Osteocyte (in vitro differentiated cells): ENCODE measurements at regions not wholly inside any gene's neighbourhood (a gene's known extent, or its start where the extent isn't known, plus 50 kb on each side); places are given as distances from the start of the nearest gene placed in this dataset.

Experiments used
- DNase-seq: peaks from one replicate; pipeline ENCODE4 v3.0.0; 2021; ENCODE audit warnings: mixed read lengths; ENCODE audit not compliant: unreplicated experiment; ENCODE audit errors: extremely low spot score
- H3K27ac Mint-ChIP-seq: one replicate; pipeline ENCODE4 v1.8.0; 2021; ENCODE audit warnings: mild to moderate bottlenecking, mixed read lengths; ENCODE audit not compliant: unreplicated experiment
- H3K27me3 Mint-ChIP-seq: one replicate; pipeline ENCODE4 v1.8.0; 2021; ENCODE audit warnings: mixed read lengths; ENCODE audit not compliant: unreplicated experiment
- H3K36me3 Mint-ChIP-seq: one replicate; pipeline ENCODE4 v1.8.0; 2021; ENCODE audit warnings: mixed read lengths; ENCODE audit not compliant: unreplicated experiment
- H3K4me1 Mint-ChIP-seq: one replicate; pipeline ENCODE4 v1.8.0; 2021; ENCODE audit warnings: mixed read lengths; ENCODE audit not compliant: unreplicated experiment
- H3K4me3 Mint-ChIP-seq: one replicate; pipeline ENCODE4 v1.8.0; 2021; ENCODE audit warnings: mild to moderate bottlenecking, moderate library complexity, mixed read lengths; ENCODE audit not compliant: unreplicated experiment
- H3K9me3 Mint-ChIP-seq: one replicate; pipeline ENCODE4 v1.8.0; 2021; ENCODE audit warnings: mixed read lengths; ENCODE audit not compliant: unreplicated experiment
- TF ChIP-seq, protein P1 (sequence below): fragments of 200-600 bp; sonication (generic); IDR thresholded peaks from 2 replicates; pipeline ENCODE4 v1.5.0; 2021; ENCODE audit warnings: antibody characterized with exemption, mild to moderate bottlenecking, moderate library complexity

DNA sequence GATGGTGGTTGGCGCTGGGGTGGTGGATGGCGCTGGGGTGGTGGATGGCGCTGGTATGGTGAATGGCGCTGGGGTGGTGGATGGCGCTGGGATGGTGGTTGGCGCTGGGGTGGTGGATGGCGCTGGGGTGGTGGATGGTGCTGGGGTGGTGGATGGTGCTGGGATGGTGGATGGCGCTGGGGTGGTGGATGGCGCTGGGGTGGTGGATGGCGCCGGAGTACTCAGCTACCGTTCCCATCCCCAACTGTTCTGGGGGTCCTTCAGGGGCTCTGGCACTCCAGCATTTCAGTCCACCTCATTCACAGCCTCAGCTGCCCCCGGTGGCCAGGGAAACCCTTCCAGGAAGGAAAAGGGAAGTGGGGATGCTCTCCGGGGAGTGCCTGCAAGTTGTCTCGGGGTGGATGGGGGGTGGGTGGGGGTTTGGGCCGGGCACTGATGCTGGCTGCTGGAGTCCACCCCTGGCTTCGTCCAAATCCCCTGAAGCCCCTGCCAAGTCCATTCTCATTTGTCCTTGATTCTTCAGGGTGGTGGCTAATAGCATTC is 147.3 kb upstream of the COL5A1 start:
- no peak overlapping the region for H3K4me3 Mint-ChIP-seq
- H3K36me3 Mint-ChIP-seq: no peaks in the 10 kb centered on the region

GRCh38 chr9:134494905-134495304 is 146.7 kb upstream of the COL5A1 start:
- no peak overlapping the region for H3K4me3 Mint-ChIP-seq
- no peak overlapping the region for H3K27ac Mint-ChIP-seq
- no peaks in the 10 kb centered on the region for H3K27me3 Mint-ChIP-seq
- H3K36me3 Mint-ChIP-seq: no peaks in the 10 kb centered on the region
- TF ChIP-seq, protein P1, sequence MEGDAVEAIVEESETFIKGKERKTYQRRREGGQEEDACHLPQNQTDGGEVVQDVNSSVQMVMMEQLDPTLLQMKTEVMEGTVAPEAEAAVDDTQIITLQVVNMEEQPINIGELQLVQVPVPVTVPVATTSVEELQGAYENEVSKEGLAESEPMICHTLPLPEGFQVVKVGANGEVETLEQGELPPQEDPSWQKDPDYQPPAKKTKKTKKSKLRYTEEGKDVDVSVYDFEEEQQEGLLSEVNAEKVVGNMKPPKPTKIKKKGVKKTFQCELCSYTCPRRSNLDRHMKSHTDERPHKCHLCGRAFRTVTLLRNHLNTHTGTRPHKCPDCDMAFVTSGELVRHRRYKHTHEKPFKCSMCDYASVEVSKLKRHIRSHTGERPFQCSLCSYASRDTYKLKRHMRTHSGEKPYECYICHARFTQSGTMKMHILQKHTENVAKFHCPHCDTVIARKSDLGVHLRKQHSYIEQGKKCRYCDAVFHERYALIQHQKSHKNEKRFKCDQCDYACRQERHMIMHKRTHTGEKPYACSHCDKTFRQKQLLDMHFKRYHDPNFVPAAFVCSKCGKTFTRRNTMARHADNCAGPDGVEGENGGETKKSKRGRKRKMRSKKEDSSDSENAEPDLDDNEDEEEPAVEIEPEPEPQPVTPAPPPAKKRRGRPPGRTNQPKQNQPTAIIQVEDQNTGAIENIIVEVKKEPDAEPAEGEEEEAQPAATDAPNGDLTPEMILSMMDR: no peak
- no peak for DNase-seq
- H3K4me1 Mint-ChIP-seq: peaks cover 28% of the 10 kb centered on the region
- no peaks in the 10 kb centered on the region for H3K9me3 Mint-ChIP-seq

More for the DNA sequence above, 147.3 kb upstream of the COL5A1 start:
- DNase-seq: no peak
- Mint-ChIP-seq H3K4me1 (peaks cover 28% of the 10 kb centered on the region), H3K27ac (no peak overlapping the region), H3K9me3 (no peaks in the 10 kb centered on the region), H3K27me3 (no peaks in the 10 kb centered on the region)
- TF ChIP-seq, protein P1: no peak

DNA sequence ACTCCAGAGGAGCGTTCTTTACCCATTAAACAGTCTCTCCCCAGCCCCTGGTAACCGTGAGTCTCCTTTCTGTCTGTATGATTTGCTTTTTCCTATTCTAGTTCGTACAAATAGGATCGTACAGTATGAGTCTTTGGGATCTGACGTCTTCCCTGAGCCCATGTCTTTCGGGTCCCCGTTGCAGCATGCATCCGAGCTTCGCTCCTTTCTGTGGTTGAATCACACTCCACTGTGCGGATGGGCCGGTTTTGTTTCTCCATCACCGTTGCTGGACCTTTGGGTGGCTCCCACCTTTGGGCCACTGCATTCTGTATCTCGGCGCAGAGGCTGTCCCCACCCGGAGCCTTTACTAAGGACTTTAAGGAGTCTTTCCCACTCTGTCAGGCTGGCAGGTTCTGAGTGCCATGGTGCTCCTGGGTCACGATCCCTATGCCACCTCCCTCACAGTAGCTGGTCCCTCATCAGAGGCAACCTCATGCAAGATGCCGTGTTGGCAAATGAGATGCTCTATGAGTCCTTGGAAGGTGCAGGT is 145.7 kb upstream of the COL5A1 start:
- DNase-seq: no peak
- Mint-ChIP-seq H3K36me3 (no peaks in the 10 kb centered on the region), H3K9me3 (no peaks in the 10 kb centered on the region), H3K4me3 (no peak overlapping the region), H3K27me3 (no peaks in the 10 kb centered on the region), H3K4me1 (peaks cover 28% of the 10 kb centered on the region), H3K27ac (no peak overlapping the region)
- TF ChIP-seq, protein P1: no peak

DNA sequence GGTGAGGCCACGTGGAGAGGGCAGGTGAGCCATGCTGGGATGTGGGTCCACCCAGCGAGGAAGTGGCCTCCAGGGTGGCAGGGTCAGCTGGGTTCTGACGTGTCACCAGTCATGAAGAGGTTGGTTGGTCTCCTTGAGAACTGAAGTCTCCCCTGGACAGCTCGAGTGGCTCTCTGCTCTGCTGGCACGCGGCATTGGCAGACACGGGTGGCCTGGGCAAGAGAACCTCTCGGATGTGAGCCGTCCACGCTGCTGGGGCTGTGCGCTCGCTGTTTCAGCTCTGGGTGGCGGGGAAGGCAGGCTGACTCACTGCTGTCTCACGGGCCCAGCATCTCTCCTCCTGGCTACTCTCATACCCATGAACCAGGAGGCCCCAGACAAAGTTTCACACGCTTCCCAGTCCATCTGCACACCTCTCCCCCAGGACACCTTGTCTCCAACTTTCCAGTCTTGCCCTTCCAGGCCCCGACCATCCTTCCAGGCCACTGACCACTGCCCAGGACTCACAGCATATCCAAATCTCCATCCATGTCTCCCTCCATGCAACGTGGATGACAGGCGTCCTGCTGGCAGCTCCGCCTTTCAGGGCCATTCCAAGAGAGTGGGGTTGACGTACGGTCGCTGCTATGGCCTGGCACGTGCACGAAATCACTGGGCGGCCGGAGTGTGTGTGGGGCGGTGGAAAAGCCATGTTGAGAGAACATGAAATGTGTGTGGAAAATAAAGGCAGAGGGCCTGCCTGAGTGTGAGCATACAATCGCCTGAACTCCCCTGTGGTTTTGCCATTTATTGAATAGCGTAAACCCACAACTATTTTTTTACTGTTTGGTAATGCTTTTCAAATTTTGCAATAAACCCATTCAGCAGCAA is 145.0 kb upstream of the COL5A1 start:
- Mint-ChIP-seq H3K9me3 (no peaks in the 10 kb centered on the region), H3K4me1 (peaks cover 24% of the 10 kb centered on the region), H3K27me3 (no peaks in the 10 kb centered on the region), H3K4me3 (no peak overlapping the region), H3K27ac (no peak overlapping the region), H3K36me3 (no peaks in the 10 kb centered on the region)
- no peak for DNase-seq
- TF ChIP-seq, protein P1: no peak

DNA sequence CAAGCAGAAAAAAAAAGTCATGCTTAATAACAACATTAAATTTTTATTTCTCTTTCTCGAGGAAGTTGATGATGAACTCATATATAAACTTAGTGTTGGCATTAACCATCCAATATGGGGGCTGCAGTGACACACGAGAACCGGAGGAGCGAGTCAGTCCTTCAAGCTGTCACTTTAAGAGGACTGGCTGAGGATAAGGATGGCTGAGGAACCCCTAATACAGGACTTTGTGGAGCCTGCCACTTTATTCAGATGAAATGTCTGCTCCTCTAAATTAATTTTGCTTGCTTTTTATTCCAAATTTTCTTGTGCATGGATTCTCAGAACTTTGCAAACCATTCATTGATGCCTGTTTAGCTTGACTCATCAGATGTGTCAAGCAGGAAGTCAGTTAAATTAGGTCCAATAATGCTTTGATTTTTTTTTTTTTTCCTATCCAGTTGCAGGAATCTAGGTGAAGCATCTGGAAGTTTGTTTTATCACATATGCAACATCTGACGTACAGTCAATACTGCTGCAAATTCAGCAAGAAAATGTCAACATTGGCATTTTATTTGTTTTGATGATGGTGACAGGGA is 144.2 kb upstream of the COL5A1 start:
- no peaks in the 10 kb centered on the region for H3K9me3 Mint-ChIP-seq
- H3K27ac Mint-ChIP-seq: no peak overlapping the region
- peaks cover 21% of the 10 kb centered on the region for H3K4me1 Mint-ChIP-seq
- H3K4me3 Mint-ChIP-seq: no peak overlapping the region
- TF ChIP-seq, protein P1: no peak
- no peaks in the 10 kb centered on the region for H3K36me3 Mint-ChIP-seq
- no peaks in the 10 kb centered on the region for H3K27me3 Mint-ChIP-seq
- no peak for DNase-seq
